Ovary (tissue), 7 donors: ENCODE measurements at regions not wholly inside any gene's neighbourhood (a gene's known extent, or its start where the extent isn't known, plus 50 kb on each side); places are given as distances from the start of the nearest gene placed in this dataset.

Experiments used
- DNase-seq, 5 donors: peaks; one replicate each; pipeline ENCODE4 v3.0.0-alpha.2; 2019 to 2020
- H3K27ac ChIP-seq, 2 donors: fragments of 200-600 bp; one replicate each; pipeline versions ENCODE4 v1.5.1 to v1.8.0; 2019 to 2022
- H3K27me3 ChIP-seq: fragments of 200-600 bp; one replicate; pipeline ENCODE4 v1.8.0; 2022
- H3K36me3 ChIP-seq: fragments of 200-600 bp; sonication (generic); one replicate; pipeline ENCODE4 v1.5.1; 2019
- H3K4me1 ChIP-seq: one replicate; pipeline ENCODE4 v1.8.1; 2013; ENCODE audit warnings: mild to moderate bottlenecking, moderate library complexity; ENCODE audit not compliant: insufficient read depth
- H3K4me3 ChIP-seq: fragments of 200-600 bp; sonication (generic); one replicate; pipeline ENCODE4 v1.5.1; 2017
- H3K9me3 ChIP-seq, 2 donors: fragments of 200-600 bp in 1 of 2; sonication (generic) in 1 of 2; one replicate each; pipeline versions ENCODE4 v1.5.1 to v1.8.1; 2013 to 2019; ENCODE audit warnings: mild to moderate bottlenecking in 1 of 2, moderate library complexity in 1 of 2
- CTCF ChIP-seq, 3 donors: fragments of 450-650 bp in 2 of 3; fragments of 200-600 bp in 1 of 3; IDR thresholded peaks; one replicate each; pipeline versions ENCODE4 v1.5.1 to v1.8.0; 2016 to 2022; ENCODE audit warnings: antibody characterized with exemption in 3 of 3, mild to moderate bottlenecking in 1 of 3
- EP300 ChIP-seq: sonication (generic); formaldehyde crosslinking; IDR thresholded peaks from one replicate; pipeline ENCODE4 v1.6.1; 2017; ENCODE audit warnings: antibody characterized with exemption
- POLR2A ChIP-seq: fragments of 450-650 bp; IDR thresholded peaks from one replicate; pipeline ENCODE4 v1.6.1; 2017; ENCODE audit warnings: antibody characterized with exemption, mild to moderate bottlenecking, moderate library complexity
- WGBS, 3 donors: extraction: QIAGEN DNeasy Blood & Tissue Kit in 1 of 3; methylation state at CpG; one replicate each; pipeline versions ENCODE4 v1.1.5 to v1.1.7; 2013 to 2017; 5-methylcytosine and 5-hydroxymethylcytosine counted together
- intact Hi-C, 4 donors: fragments of 100-400 bp; cut with DNase I; formaldehyde crosslinking; loops; one replicate each; pipeline versions ENCODE4 v1.11.0 to v1.15.1; 2022 to 2023
- donor health status: DM: no; HTN: no; CAD: no; lungs with moderate emphysema.
- donor health status: DM: no; HTN: no; CAD: no.
- donor health status: Bipolar disorder and iron deficiency.
- donor health status: DM: no; HTN: no; CAD: no.
- donor health status: DM: yes; HTN: yes; CAD: no.

- no peaks in the 10 kb centered on the region for H3K4me1 ChIP-seq
- no peaks in the 10 kb centered on the region for H3K27me3 ChIP-seq
- TF ChIP-seq POLR2A (no peak), CTCF (IDR thresholded peaks at IDR 0.05) (no peak), EP300 (no peak)
- 46 to 69% (median 52%) methylated on average over 1 of the region's 1 CpG for WGBS, 3 donors
- H3K9me3 ChIP-seq, result no peaks in the 10 kb centered on the region
- DNase-seq, result no peak
- no peaks in the 10 kb centered on the region for H3K36me3 ChIP-seq
- intact Hi-C loops, result no loop called here
- no peak overlapping the region for H3K4me3 ChIP-seq
- H3K27ac ChIP-seq, result no peak overlapping the region
These were observed 138.3 kb downstream of the CGGBP1 start for GRCh38 chr3:87920549-87920948.

GRCh38 chr3:87901141-87901540 is 157.7 kb downstream of the CGGBP1 start:
- intact Hi-C loops, result no loop called here
- WGBS, 3 donors, result 52 to 80% (median 71%) methylated on average over 1 of the region's 1 CpG

GRCh38 chr3:87900061-87900460 is 158.7 kb downstream of the CGGBP1 start:
- Histone ChIP-seq H3K27ac (no peak overlapping the region), H3K27me3 (no peaks in the 10 kb centered on the region), H3K4me3 (no peak overlapping the region), H3K4me1 (no peaks in the 10 kb centered on the region), H3K9me3 (no peaks in the 10 kb centered on the region), H3K36me3 (no peaks in the 10 kb centered on the region)
- intact Hi-C loops, result no loop called here
- DNase-seq, result no peak
- TF ChIP-seq EP300 (no peak), CTCF (IDR thresholded peaks at IDR 0.05) (no peak), POLR2A (no peak)
- whole genome bisulfite sequencing, 3 donors, result 7 to 17% (median 11%) methylated on average over 1 of the region's 1 CpG

More at GRCh38 chr3:87901141-87901540, 157.7 kb downstream of the CGGBP1 start:
- DNase-seq, result no peak
- H3K36me3 ChIP-seq, result no peaks in the 10 kb centered on the region
- H3K4me1 ChIP-seq, result no peaks in the 10 kb centered on the region
- H3K27me3 ChIP-seq, result no peaks in the 10 kb centered on the region
- H3K27ac ChIP-seq, result no peak overlapping the region
- TF ChIP-seq CTCF (IDR thresholded peaks at IDR 0.05) (no peak), POLR2A (no peak), EP300 (no peak)
- no peaks in the 10 kb centered on the region for H3K9me3 ChIP-seq
- no peak overlapping the region for H3K4me3 ChIP-seq

GRCh38 chr3:87898971-87899370 is 159.8 kb downstream of the CGGBP1 start:
- intact Hi-C loops, result no loop called here
- no peak overlapping the region for H3K4me3 ChIP-seq
- H3K9me3 ChIP-seq, result no peaks in the 10 kb centered on the region
- DNase-seq, result no peak
- no peaks in the 10 kb centered on the region for H3K4me1 ChIP-seq
- H3K36me3 ChIP-seq, result no peaks in the 10 kb centered on the region
- H3K27me3 ChIP-seq, result no peaks in the 10 kb centered on the region
- 83 to 88% (median 84%) methylated on average over 1 of the region's 1 CpG for WGBS, 3 donors
- TF ChIP-seq CTCF (IDR thresholded peaks at IDR 0.05), result no peak
- no peak for TF ChIP-seq POLR2A
- no peak for TF ChIP-seq EP300
- no peak overlapping the region for H3K27ac ChIP-seq

GRCh38 chr3:87895983-87896382 is 162.8 kb downstream of the CGGBP1 start:
- Histone ChIP-seq H3K4me1 (no peaks in the 10 kb centered on the region), H3K27me3 (no peaks in the 10 kb centered on the region), H3K36me3 (no peaks in the 10 kb centered on the region), H3K9me3 (no peaks in the 10 kb centered on the region), H3K27ac (no peak overlapping the region), H3K4me3 (no peak overlapping the region)
- TF ChIP-seq CTCF (IDR thresholded peaks at IDR 0.05) (no peak), EP300 (no peak), POLR2A (no peak)
- WGBS, 3 donors, result 91 to 96% (median 95%) methylated on average over 1 of the region's 1 CpG
- no peak for DNase-seq
- intact Hi-C loops, result no loop called here
